Activated CD4-positive, alpha-beta T cell treated with anti-CD3 and anti-CD28 coated beads, Interleukin-2, Interleukin-6, amounts not matched to agents 100 ng/mL and 50 ng/mL, durations not matched to agents 16 hours and 8 hours (primary cell): ENCODE measurements at regions not wholly inside any gene's neighbourhood (a gene's known extent, or its start where the extent isn't known, plus 50 kb on each side); places are given as distances from the start of the nearest gene placed in this dataset.
"Not testable (repeated sequence)": the region's sequence is repeated elsewhere in the genome, so short reads cannot be mapped to it uniquely, and the experiment has no call there.

Experiments
- DNase-seq: peaks from one replicate; pipeline ENCODE4 v3.0.0-alpha.2; 2020

- no peak for DNase-seq
Observed at GRCh38 chrX:81857192-81857591, 655.3 kb downstream of the SH3BGRL start.

DNA sequence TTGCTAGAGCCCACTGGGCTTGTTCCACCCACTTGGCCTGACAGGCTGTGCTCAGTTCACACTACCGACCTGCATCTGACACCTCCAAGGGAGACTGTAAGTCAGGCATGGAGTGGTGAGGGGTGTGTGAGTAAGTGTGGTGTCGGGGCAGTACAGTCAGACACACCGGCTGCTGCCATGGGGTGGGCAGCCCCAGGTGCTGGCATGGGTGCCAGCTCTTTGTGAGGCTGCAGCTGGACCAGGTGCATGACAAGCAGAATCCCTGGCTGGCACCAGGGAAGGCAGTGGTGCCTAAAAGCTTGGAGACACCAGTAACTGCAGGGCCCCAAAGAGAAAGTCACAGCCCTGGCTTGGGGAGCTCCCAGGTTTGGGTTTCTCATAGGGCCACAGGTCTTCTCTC is 665.0 kb downstream of the SH3BGRL start:
- no peak for DNase-seq

- DNase-seq: no peak
Observed at GRCh38 chrX:81868979-81869378, 667.1 kb downstream of the SH3BGRL start.

DNA sequence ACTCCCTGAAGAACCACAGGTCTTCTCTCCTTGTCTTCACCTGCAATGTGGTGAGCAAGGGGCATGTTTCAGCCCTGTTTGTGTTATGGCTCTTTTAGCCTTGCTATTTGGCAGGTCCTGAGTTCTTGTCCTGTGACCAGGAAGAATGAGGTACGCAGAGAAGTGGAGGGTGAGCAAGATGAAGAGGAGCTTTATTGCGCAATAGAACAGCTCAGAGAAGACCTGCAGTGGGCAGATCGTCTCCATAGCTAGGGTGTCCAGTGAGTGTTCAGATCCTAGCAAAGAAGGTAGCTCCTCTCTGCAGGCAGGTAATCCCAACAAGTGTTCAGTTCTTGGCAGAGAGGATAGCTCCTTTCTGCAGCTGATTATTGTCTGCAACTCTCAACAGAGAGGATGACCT is 672.9 kb downstream of the SH3BGRL start:
- no peak for DNase-seq

- DNase-seq: no peak
Observed at GRCh38 chrX:81875800-81876199, 673.9 kb downstream of the SH3BGRL start.

GRCh38 chrX:81876437-81876836 is 674.5 kb downstream of the SH3BGRL start:
- no peak for DNase-seq

GRCh38 chrX:81890521-81890920 is 688.6 kb downstream of the SH3BGRL start:
- no peak for DNase-seq

DNA sequence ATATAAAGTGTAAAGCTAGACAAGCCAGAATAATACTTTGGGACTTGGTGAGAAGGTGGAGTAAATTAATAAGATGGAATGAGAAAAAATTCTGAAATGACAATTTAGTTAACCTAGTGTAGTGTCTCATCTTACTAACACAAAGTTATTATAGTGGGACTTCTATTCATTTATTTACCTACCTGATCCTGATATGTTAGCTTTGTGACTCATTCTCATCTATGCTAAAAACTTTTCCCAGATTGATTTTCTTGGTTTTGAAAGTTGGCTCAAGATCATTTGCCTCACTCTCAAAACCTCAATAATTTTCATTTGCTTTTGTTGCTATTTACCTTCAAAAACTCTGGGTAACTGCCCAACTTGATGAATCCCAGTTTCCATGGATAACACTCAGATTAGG is 698.6 kb downstream of the SH3BGRL start:
- no peak for DNase-seq

DNA sequence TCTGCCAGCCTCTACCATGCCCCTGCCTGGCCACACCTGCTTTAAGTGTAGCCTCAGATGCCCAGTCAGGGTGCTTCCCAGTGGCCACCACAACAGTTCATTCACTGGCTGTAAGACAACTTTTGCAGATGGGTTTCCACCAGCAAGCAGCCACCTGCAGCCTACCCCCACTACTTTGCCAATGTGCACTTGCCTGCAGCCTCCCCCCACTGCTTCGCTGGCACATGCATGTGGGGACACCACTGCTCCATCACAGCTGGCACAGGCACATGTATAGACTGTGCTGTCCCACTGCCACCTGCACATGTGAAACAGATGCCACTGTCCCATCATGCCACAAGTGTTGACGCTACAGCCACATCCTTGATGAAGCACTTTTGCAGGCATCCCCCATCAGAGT is 723.9 kb downstream of the SH3BGRL start:
- DNase-seq: no peak

GRCh38 chrX:81945911-81946310 is 744.0 kb downstream of the SH3BGRL start:
- not testable (repeated sequence) for DNase-seq

DNA sequence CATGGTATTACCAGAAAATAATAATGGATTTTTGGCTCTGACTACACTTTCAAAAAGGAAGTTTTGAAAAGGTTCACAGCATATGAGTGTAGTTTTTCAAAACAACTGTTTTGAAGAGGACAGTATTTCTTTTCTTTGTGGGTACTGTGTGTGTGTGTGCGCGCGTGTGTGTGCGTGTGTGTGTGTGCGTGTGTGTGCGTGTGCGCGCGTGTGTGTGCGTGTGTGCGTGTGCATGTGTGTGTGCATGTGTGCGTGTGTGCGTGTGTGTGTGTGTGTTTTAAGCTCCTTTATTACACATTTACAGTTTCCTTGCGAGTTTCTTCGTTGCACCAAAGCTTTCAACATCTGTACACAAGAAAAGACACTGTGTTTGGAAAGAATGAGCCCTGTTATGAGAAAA is 755.4 kb downstream of the SH3BGRL start:
- no peak for DNase-seq

DNA sequence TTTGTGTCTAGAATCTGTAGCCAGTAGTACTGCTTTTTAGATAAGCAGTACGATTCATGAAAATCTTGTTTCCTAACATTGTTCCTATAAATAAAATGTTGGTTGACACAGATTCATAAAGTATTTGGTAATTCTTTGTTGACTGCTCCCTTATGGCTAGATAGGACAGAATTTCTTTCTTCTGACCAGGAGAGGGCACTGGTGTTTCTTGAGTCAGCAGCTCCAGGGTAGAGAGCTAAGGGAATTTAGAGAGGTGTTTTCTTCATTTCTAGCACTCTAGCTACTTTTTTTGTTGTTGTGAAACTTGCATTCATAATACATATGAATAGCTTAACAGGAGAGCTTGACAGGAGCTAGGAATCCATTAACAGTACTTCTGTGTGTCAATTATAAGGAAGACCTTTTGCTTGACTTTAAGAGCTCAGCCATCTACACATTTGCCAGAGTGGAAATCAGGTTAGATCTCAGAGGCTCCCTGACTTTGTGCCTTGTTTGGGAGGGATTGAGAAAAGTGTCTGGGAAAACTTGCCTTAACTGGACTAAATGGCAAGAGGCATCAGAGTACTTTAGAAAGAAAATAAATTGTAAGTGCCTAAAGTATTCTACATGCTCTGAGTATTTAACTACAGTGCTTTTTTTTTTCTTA is 756.1 kb downstream of the SH3BGRL start:
- peak; percentile 40 for DNase-seq

DNA sequence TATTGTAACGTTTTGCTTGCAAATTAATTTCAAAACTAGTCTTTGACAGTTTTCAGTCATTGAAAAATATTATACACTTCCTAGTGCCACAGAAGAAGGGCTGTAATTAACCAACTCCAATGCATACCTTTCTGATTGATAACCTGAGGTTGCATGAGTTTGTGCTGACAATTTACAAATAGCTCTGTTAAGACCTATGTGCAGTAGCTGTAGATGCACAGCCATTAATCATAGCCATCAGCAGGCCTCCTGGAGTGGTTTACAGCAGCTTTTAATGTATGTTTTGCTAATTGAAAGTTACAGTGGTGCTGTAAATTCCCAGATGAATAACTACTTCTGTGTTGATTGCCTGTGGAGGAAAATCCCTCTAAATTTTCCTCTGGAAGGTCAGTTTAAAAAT is 758.1 kb downstream of the SH3BGRL start:
- DNase-seq: no peak

- DNase-seq: not testable (repeated sequence)
Observed at GRCh38 chrX:81974413-81974812, 772.5 kb downstream of the SH3BGRL start.

- no peak for DNase-seq
Observed at GRCh38 chrX:81979806-81980515, 778.1 kb downstream of the SH3BGRL start.

- not testable (repeated sequence) for DNase-seq
Observed at GRCh38 chrX:81987217-81987616, 785.3 kb downstream of the SH3BGRL start.

DNA sequence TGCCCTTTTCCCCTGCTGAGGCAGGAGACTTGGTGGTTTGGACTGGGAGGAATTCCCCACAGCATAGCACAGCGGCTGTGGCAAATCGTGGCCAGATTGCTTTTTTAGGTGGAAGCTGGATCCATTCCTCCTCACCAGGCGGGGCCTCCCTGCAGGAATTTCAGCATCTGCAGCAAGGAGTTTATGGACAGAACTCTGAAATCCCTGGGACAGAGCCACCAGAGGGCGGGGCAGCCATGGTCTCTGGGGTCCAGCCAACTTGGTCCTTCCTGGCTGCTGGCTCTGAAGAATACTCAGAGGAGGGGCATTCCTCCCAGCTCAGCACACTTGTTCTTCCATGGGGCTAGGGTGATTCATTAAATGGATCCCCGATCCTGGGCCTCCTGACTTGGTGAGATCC is 794.3 kb downstream of the SH3BGRL start:
- no peak for DNase-seq

DNA sequence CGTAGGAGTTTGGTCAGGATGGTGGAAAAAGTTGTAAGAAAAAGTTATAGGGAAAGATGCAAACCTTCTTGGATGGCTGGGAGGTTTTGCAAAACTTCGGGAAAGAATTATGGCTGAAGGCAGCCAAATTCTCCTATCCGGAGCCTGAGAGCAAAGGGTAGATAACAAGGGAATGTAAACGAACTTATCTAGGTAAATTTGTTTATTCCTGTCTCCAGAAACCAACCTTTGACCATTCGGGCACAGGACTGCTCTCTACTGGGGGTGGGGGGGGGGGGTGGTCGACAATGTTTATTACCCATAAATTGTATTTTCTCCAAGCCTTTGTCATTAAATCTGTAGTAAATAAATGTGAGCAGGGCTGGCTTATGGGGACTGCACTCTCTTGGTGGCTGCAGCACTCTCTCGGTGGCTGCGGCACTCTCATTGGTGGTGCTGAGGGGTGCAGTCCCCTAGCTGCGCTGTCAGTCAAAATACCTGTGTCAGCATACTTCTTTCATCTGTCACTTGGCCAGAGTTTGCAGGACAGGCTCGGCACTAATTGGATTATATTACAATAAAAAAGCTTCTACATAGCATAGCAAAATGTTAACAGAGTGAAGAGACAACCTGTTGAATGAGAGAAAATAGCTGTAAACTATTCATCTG is 827.8 kb downstream of the SH3BGRL start:
- no peak for DNase-seq

DNA sequence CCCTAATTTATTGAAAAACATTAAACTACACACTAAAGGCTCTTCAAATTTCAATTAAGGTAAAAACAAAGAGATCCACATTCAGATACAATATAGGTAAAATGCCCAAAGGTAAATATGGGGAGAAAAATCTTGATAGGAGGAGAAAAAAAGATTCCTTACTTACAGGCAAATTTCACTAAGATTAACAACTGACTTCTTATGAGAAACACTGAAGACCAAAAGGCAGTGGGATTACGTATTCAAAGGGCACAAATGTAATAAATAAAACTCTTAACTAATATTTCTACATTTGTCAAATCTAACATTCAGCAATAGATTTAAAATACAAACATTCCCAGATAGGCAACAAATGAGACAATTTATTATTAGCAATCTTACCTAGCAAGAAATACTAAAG is 829.3 kb downstream of the SH3BGRL start:
- DNase-seq: no peak

- DNase-seq: no peak
Observed at GRCh38 chrX:82038793-82039192, 836.9 kb downstream of the SH3BGRL start.

- DNase-seq: no peak
Observed at GRCh38 chrX:82041034-82041433, 839.1 kb downstream of the SH3BGRL start.

- DNase-seq: no peak
Observed at GRCh38 chrX:82058728-82059127, 856.8 kb downstream of the SH3BGRL start.

DNA sequence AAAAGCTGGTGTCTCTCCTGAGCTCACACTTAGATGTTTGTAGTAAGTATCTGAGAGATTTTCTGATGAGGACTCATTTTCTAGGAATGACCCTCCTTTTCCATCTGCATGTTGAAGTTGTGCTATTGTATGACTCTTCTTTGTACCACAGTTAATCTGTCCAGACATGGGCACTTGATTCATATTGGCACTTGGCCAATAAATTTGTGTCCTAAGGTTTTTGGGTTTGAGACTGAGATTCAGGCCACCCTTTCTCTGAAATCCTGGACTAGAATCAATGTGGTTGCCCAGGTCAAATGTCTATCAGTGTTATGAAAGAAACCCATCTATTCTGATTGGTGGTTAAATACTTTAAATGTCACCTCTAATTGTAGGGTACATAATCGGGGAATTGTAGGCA is 869.0 kb downstream of the SH3BGRL start:
- no peak for DNase-seq

DNA sequence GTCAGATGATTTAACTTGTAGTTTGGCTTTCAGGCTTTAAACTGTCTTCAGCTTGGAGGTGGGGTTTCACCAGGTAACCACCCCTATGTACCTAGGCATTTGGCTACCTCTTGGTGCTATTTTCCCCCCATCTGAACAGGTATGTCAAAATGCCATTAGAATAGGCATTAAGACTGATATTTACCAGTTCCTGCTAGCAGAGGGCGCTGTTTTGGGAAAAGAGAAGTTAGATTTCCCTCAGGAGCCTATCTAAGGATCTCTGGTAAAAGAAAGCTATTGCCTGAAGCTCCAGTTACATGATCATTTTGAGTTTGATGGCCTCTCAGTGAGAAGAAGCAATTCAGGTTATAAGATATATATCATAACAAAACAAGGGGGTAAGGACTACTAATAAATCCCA is 879.1 kb downstream of the SH3BGRL start:
- no peak for DNase-seq
